Esophagus squamous epithelium (tissue), 5 donors: ENCODE measurements at regions not wholly inside any gene's neighbourhood (a gene's known extent, or its start where the extent isn't known, plus 50 kb on each side); places are given as distances from the start of the nearest gene placed in this dataset.

Experiments
- DNase-seq: peaks from one replicate; lab custom pipeline; 2025; lab: John Stamatoyannopoulos, UW
- H3K27ac ChIP-seq, 4 donors: fragments of 200-600 bp; sonication (generic); one replicate each; pipeline ENCODE4 v1.5.1; 2016 to 2019; ENCODE audit warnings: mild to moderate bottlenecking in 1 of 4
- H3K27me3 ChIP-seq, 4 donors: fragments of 200-600 bp; sonication (generic); 1 replicate in 3 of 4; 2 replicates in 1 of 4; pipeline versions ENCODE4 v1.5.1 to v1.6.0; 2017 to 2021; ENCODE audit warnings: antibody characterized with exemption in 1 of 4
- H3K36me3 ChIP-seq, 3 donors: fragments of 200-600 bp; sonication (generic); one replicate each; pipeline ENCODE4 v1.5.1; 2016 to 2019
- H3K4me1 ChIP-seq, 3 donors: fragments of 200-600 bp; sonication (generic); one replicate each; pipeline ENCODE4 v1.5.1; 2017 to 2019
- H3K4me3 ChIP-seq, 4 donors: fragments of 200-600 bp; sonication (generic); 1 replicate in 3 of 4; 2 replicates in 1 of 4; pipeline ENCODE4 v1.5.1; 2016 to 2019; ENCODE audit warnings: mild to moderate bottlenecking in 2 of 4, moderate library complexity in 1 of 4
- H3K9me3 ChIP-seq, 3 donors: fragments of 200-600 bp; sonication (generic); one replicate each; pipeline ENCODE4 v1.5.1; 2016 to 2019
- POLR2A ChIP-seq, 4 donors: fragments of 450-650 bp; IDR thresholded peaks; one replicate each; pipeline ENCODE4 v1.6.1; 2017; ENCODE audit warnings: antibody characterized with exemption in 4 of 4, mild to moderate bottlenecking in 4 of 4, moderate library complexity in 3 of 4
- WGBS, 2 donors: methylation state at CpG; one replicate each; pipeline ENCODE4 v1.1.5; 2018; 5-methylcytosine and 5-hydroxymethylcytosine counted together
- intact Hi-C: fragments of 100-400 bp; cut with DNase I; formaldehyde crosslinking; loops from one replicate; pipeline ENCODE4 v1.15.0; 2022
- TF ChIP-seq, protein P1 (sequence below), 6 experiments: fragments of 450-650 bp in 4 of 6; fragments of 200-600 bp in 2 of 6; sonication (generic) in 2 of 6; IDR thresholded peaks; one replicate each; pipeline ENCODE4 v1.5.1; 2016 to 2019; ENCODE audit warnings: antibody characterized with exemption in 6 of 6, mild to moderate bottlenecking in 4 of 6, moderate library complexity in 4 of 6
- donor health status: DM: yes; HTN: yes; CAD: no.

DNA sequence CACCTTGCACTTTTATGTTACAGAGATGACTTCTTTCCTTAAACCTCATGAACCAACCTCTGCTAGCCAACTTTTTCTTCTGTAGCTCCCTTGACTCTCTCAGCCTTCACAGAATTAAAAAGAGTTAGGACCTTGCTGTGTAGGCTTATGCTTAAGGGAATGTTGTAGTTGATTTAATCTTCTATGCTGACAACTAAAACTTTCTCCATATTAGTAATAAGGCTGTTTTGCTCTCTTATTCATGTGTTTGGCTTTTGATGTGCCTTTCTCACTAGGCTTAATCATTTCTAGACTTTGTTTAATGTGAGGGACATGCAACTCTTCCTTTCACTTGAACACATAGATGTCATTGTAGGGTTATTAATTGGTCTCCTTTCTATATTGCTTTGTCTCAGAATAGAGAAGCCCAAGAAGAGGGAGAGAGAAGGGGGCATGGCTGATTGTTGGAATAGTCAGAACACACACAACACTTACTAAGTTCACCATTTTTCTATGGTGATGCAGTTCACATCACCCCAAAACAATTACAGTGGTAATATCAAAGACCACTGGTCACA lies 509.5 kb downstream of the UQCRFS1 start:
- no peaks in the 10 kb centered on the region for H3K36me3 ChIP-seq
- H3K27ac ChIP-seq: no peak overlapping the region
- TF ChIP-seq POLR2A (IDR thresholded peaks at IDR 0.05): no peak
- TF ChIP-seq, protein P1, sequence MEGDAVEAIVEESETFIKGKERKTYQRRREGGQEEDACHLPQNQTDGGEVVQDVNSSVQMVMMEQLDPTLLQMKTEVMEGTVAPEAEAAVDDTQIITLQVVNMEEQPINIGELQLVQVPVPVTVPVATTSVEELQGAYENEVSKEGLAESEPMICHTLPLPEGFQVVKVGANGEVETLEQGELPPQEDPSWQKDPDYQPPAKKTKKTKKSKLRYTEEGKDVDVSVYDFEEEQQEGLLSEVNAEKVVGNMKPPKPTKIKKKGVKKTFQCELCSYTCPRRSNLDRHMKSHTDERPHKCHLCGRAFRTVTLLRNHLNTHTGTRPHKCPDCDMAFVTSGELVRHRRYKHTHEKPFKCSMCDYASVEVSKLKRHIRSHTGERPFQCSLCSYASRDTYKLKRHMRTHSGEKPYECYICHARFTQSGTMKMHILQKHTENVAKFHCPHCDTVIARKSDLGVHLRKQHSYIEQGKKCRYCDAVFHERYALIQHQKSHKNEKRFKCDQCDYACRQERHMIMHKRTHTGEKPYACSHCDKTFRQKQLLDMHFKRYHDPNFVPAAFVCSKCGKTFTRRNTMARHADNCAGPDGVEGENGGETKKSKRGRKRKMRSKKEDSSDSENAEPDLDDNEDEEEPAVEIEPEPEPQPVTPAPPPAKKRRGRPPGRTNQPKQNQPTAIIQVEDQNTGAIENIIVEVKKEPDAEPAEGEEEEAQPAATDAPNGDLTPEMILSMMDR (IDR thresholded peaks at IDR 0.05): no peak
- H3K27me3 ChIP-seq: no peaks in the 10 kb centered on the region
- no peak overlapping the region for H3K4me3 ChIP-seq
- no peaks in the 10 kb centered on the region for H3K4me1 ChIP-seq
- intact Hi-C loops: no loop called here
- DNase-seq: no peak
- no peaks in the 10 kb centered on the region for H3K9me3 ChIP-seq

DNA sequence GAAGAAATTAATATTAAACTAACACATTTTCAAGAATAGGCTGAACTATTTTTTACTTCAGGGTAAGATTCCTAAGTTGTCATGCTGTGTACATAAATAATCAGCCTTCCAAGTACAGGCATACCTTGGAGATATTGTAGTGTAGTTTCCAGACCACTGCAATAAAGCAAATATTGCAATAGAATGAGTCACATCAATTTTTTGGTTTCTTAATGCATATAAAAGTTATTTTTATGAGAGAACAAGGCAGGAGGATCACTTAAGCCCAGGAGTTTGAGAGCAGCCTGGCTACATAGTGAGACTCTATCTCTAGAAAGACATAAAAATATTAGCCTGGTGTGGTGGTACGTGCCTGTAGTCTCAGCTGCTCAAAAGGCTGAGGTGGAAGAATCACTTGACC lies 511.5 kb downstream of the UQCRFS1 start:
- Histone ChIP-seq H3K9me3 (no peaks in the 10 kb centered on the region), H3K4me3 (no peak overlapping the region), H3K27me3 (no peaks in the 10 kb centered on the region), H3K27ac (no peak overlapping the region), H3K4me1 (no peaks in the 10 kb centered on the region), H3K36me3 (no peaks in the 10 kb centered on the region)
- intact Hi-C loops: no loop called here
- WGBS, 2 donors: 55% methylated on average over 1 of the region's 1 CpG
- no peak for DNase-seq
- TF ChIP-seq, protein P1 (IDR thresholded peaks at IDR 0.05): no peak
- TF ChIP-seq POLR2A (IDR thresholded peaks at IDR 0.05): no peak

DNA sequence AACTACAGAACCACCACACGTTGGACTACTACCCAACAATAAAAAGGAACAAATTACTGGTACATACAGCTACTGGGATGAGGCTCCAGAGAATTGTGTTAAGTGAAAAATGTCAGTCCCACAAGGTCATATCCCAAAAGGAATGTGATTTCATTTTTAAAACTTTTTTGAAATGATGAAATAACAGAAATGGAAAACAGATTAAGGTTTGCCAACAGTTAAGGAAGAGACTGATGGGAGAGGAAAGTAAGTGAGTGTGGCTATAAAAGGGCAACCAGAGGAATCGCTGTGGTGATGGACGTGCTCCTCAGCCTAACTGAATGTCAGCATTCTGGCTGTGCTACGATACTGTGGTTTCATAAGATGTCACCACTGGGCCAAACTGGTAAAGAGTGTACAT lies 512.8 kb downstream of the UQCRFS1 start:
- H3K9me3 ChIP-seq: no peaks in the 10 kb centered on the region
- H3K4me3 ChIP-seq: no peak overlapping the region
- TF ChIP-seq, protein P1 (IDR thresholded peaks at IDR 0.05): no peak
- no peak for TF ChIP-seq POLR2A (IDR thresholded peaks at IDR 0.05)
- H3K36me3 ChIP-seq: no peaks in the 10 kb centered on the region
- no peak overlapping the region for H3K27ac ChIP-seq
- H3K4me1 ChIP-seq: no peaks in the 10 kb centered on the region
- DNase-seq: no peak
- intact Hi-C loops: no loop called here
- H3K27me3 ChIP-seq: no peaks in the 10 kb centered on the region
- 59 to 62% methylated on average over 4 of the region's 4 CpGs for WGBS, 2 donors

DNA sequence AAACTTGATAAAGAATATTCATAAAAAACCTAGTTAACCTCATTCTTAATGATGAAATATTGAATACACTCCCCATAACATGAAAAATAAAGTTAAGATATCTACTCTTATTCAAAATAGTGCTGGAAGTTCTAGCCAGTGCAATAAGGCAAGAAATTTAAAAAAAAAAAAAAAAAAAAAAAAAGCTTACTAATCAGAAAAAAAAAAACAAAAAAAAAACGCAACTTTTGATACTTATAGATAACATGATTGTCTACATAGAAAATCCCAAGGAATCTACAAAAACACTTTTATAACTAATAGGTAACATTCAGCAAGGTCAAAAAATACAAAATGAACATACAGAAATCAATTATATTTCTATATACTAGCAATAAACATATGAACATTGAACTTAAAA lies 515.6 kb downstream of the UQCRFS1 start:
- H3K36me3 ChIP-seq: no peaks in the 10 kb centered on the region
- H3K4me1 ChIP-seq: no peaks in the 10 kb centered on the region
- 64 to 70% methylated on average over 1 of the region's 1 CpG for WGBS, 2 donors
- intact Hi-C loops: no loop called here
- TF ChIP-seq, protein P1 (IDR thresholded peaks at IDR 0.05): no peak
- no peak for TF ChIP-seq POLR2A (IDR thresholded peaks at IDR 0.05)
- no peak for DNase-seq
- no peak overlapping the region for H3K4me3 ChIP-seq
- H3K9me3 ChIP-seq: peaks cover 0 to 2% (median 0%) of the 10 kb centered on the region in 3 donors
- no peaks in the 10 kb centered on the region for H3K27me3 ChIP-seq
- H3K27ac ChIP-seq: no peak overlapping the region

DNA sequence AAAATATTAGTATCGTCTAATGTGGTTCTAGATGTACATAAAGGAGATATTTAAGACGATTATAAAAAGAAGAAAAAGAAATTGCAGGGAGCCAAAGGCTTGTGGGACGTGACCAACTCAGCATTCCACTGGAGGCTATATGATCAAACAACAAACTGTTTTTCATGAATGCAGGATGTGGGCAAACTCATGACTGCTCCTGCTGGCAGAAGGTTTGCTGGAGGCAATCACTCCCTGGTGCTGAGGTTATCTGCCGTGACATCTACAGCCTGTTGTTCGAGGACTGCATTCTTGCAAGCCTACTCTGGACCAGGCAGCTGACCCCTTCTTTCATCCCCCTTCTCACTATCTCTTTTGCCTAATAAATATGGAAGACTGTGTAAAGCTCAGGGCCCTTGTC lies 518.1 kb downstream of the UQCRFS1 start:
- WGBS, 2 donors: 56 to 76% methylated on average over 5 of the region's 5 CpGs
- Histone ChIP-seq H3K9me3 (peaks cover 0 to 8% (median 0%) of the 10 kb centered on the region in 3 donors), H3K4me1 (no peaks in the 10 kb centered on the region), H3K36me3 (no peaks in the 10 kb centered on the region), H3K4me3 (no peak overlapping the region), H3K27ac (no peak overlapping the region), H3K27me3 (no peaks in the 10 kb centered on the region)
- TF ChIP-seq, protein P1 (IDR thresholded peaks at IDR 0.05): no peak
- no peak for TF ChIP-seq POLR2A (IDR thresholded peaks at IDR 0.05)
- no peak for DNase-seq
- intact Hi-C loops: no loop called here
